ENCODE measurements at regions not wholly inside any gene's neighbourhood (a gene's known extent, or its start where the extent isn't known, plus 50 kb on each side); places are given as distances from the start of the nearest gene placed in this dataset.
"Not testable (repeated sequence)": the region's sequence is repeated elsewhere in the genome, so short reads cannot be mapped to it uniquely, and the experiment has no call there.

GRCh38 chr3:194262176-194262924 is 88.8 kb downstream of the CPN2 start:
- CTCF ChIA-PET (ENCODE audit: unreplicated experiment), result no interaction called here

GRCh38 chr3:194262925-194263305 is 88.2 kb downstream of the CPN2 start:
- TF ChIP-seq, protein P1, sequence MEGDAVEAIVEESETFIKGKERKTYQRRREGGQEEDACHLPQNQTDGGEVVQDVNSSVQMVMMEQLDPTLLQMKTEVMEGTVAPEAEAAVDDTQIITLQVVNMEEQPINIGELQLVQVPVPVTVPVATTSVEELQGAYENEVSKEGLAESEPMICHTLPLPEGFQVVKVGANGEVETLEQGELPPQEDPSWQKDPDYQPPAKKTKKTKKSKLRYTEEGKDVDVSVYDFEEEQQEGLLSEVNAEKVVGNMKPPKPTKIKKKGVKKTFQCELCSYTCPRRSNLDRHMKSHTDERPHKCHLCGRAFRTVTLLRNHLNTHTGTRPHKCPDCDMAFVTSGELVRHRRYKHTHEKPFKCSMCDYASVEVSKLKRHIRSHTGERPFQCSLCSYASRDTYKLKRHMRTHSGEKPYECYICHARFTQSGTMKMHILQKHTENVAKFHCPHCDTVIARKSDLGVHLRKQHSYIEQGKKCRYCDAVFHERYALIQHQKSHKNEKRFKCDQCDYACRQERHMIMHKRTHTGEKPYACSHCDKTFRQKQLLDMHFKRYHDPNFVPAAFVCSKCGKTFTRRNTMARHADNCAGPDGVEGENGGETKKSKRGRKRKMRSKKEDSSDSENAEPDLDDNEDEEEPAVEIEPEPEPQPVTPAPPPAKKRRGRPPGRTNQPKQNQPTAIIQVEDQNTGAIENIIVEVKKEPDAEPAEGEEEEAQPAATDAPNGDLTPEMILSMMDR (conservative IDR thresholded peaks at IDR 0.05; ENCODE audit: low read length), result no peak
- no peak for TF ChIP-seq EZH2phosphoT487 (IDR thresholded peaks at IDR 0.05; ENCODE audit: borderline replicate concordance, low read depth, low read length)
- H4K20me1 ChIP-seq (ENCODE audit: insufficient read depth, low read length), result no peaks in the 10 kb centered on the region
- no peaks in the 10 kb centered on the region for H3K36me3 ChIP-seq (ENCODE audit: insufficient read depth, low read length)
- H3K4me3 ChIP-seq (ENCODE audit: low read depth, low read length, poor library complexity, severe bottlenecking), result no peak overlapping the region
- BruUV-seq (replicated peaks), result no TSS peak
- POLR2A ChIA-PET, result no interaction called here
- CTCF ChIA-PET (ENCODE audit: unreplicated experiment), result no interaction called here
- intact Hi-C loops (cut with micrococcal nuclease; ENCODE audit: unreplicated experiment), result no loop called here
- H3K27ac ChIP-seq (ENCODE audit: low read depth, low read length, poor library complexity, severe bottlenecking), result no peak overlapping the region
- DNase-seq (ENCODE audit: low spot score), result no peak
- H3K4me1 ChIP-seq (ENCODE audit: insufficient read depth, low read length, poor library complexity, severe bottlenecking), result no peaks in the 10 kb centered on the region
- H3K4me2 ChIP-seq (ENCODE audit: low read length), result no peak overlapping the region
- no peaks in the 10 kb centered on the region for H3K79me2 ChIP-seq (ENCODE audit: insufficient read depth, low read depth, low read length)
- H3K9me2 ChIP-seq (ENCODE audit: insufficient read depth, low read length), result no peaks in the 10 kb centered on the region
- peaks cover 7% of the 10 kb centered on the region for H3K9me3 ChIP-seq (ENCODE audit: low read length)
- H2AFZ ChIP-seq (ENCODE audit: low read length), result no peak overlapping the region

More at GRCh38 chr3:194262176-194262924, 88.8 kb downstream of the CPN2 start:
- no peak overlapping the region for H2AFZ ChIP-seq (ENCODE audit: low read length)
- TF ChIP-seq, protein P1 (conservative IDR thresholded peaks at IDR 0.05; ENCODE audit: low read length), result no peak
- TF ChIP-seq EZH2phosphoT487 (IDR thresholded peaks at IDR 0.05; ENCODE audit: borderline replicate concordance, low read depth, low read length), result no peak
- no peaks in the 10 kb centered on the region for H3K79me2 ChIP-seq (ENCODE audit: insufficient read depth, low read depth, low read length)
- H3K4me2 ChIP-seq (ENCODE audit: low read length), result no peak overlapping the region
- intact Hi-C loops (cut with micrococcal nuclease; ENCODE audit: unreplicated experiment), result no loop called here
- H3K27ac ChIP-seq (ENCODE audit: low read depth, low read length, poor library complexity, severe bottlenecking), result no peak overlapping the region
- no peaks in the 10 kb centered on the region for H3K36me3 ChIP-seq (ENCODE audit: insufficient read depth, low read length)
- DNase-seq (ENCODE audit: low spot score), result no peak
- H3K4me1 ChIP-seq (ENCODE audit: insufficient read depth, low read length, poor library complexity, severe bottlenecking), result no peaks in the 10 kb centered on the region
- POLR2A ChIA-PET, result interaction anchor here (0.7 kb wide), 1 partner anchor 49 kb away, joined by 3 read pairs; no protein-coding TSS in a partner anchor
- H3K4me3 ChIP-seq (ENCODE audit: low read depth, low read length, poor library complexity, severe bottlenecking), result no peak overlapping the region
- no peaks in the 10 kb centered on the region for H3K9me2 ChIP-seq (ENCODE audit: insufficient read depth, low read length)
- no TSS peak for BruUV-seq (replicated peaks)
- peaks cover 9% of the 10 kb centered on the region for H3K9me3 ChIP-seq (ENCODE audit: low read length)
- H4K20me1 ChIP-seq (ENCODE audit: insufficient read depth, low read length), result no peaks in the 10 kb centered on the region

DNA sequence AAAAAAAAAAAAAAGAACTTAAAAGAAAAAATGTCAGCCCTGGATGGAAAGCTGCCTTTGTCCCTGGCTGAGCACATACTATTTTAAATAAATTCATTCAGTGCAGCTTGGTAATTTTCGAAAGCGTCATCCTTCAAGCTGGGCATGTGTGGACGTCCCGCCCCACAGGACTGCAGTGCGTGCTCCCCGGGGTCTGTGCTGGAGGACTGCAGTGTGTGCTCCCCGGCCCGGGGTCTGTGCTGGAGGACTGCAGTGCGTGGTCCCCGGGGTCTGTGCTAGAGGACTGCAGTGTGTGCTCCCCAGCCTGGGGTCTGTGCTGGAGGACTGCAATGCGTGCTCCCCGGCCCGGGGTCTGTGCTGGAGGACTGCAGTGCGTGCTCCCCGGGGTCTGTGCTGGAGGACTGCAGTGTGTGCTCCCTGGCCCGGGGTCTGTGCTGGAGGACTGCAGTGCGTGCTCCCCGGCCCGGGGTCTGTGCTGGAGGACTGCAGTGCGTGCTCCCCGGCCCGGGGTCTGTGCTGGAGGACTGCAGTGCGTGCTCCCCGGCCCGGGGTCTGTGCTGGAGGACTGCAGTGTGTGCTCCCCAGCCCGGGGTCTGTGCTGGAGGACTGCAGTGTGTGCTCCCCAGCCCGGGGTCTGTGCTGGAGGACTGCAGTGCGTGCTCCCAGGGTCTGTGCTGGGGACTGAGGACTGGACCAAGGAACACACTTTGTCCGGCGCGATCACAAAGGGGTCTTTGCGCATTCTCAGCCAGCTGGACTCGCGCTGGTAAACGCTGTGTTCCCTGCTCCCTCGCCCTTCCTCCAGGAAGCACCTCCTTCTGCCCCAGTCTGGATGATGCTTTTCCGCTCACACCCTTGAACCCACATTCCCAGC is 86.3 kb downstream of the CPN2 start:
- CTCF ChIA-PET (ENCODE audit: unreplicated experiment); BruUV-seq (replicated peaks); H3K4me1 ChIP-seq (ENCODE audit: insufficient read depth, low read length, poor library complexity, severe bottlenecking); POLR2A ChIA-PET; H3K4me2 ChIP-seq (ENCODE audit: low read length); DNase-seq (ENCODE audit: low spot score); H3K79me2 ChIP-seq (ENCODE audit: insufficient read depth, low read depth, low read length); H3K9me2 ChIP-seq (ENCODE audit: insufficient read depth, low read length); H3K27ac ChIP-seq (ENCODE audit: low read depth, low read length, poor library complexity, severe bottlenecking); H3K9me3 ChIP-seq (ENCODE audit: low read length); H3K36me3 ChIP-seq (ENCODE audit: insufficient read depth, low read length); H2AFZ ChIP-seq (ENCODE audit: low read length); H4K20me1 ChIP-seq (ENCODE audit: insufficient read depth, low read length); intact Hi-C loops (cut with micrococcal nuclease; ENCODE audit: unreplicated experiment); H3K4me3 ChIP-seq (ENCODE audit: low read depth, low read length, poor library complexity, severe bottlenecking): not testable (repeated sequence)
